G401 (cell line): ENCODE measurements at regions not wholly inside any gene's neighbourhood (a gene's known extent, or its start where the extent isn't known, plus 50 kb on each side); places are given as distances from the start of the nearest gene placed in this dataset.

Source experiments
- DNase-seq: peaks from one replicate; pipeline ENCODE4 v3.0.0-alpha.2; 2015; ENCODE audit warnings: low spot score
- in situ Hi-C: cut with HindIII; loops from 2 replicates; pipeline ENCODE4 v1.10.0; 2016; ENCODE audit warnings: low sequenced_read_pairs, mixed read lengths

- in situ Hi-C loops = no loop called here
- DNase-seq = no peak
Measured at GRCh38 chr20:48422242-48422960, 405.4 kb downstream of the PREX1 start.

DNA sequence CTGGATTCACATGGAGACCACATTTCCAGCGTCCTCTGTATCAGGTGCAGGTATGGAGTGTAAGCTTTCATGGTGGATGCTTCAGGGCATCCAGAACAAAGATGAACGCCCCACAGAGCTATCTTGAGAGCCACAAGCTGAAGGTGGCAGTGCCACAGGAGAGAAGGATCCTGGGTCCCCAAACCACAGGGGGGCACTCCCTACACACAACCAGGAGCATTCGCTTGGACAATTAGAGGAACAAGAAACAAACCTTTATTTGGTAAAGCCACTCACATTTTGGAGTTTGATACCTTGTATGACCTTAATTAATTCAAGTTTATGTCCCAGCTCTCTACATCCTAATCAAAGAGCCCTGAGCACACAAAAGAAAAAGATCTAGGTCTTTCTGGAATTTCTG lies 406.3 kb downstream of the PREX1 start:
- in situ Hi-C loops = no loop called here
- DNase-seq = no peak

- in situ Hi-C loops = no loop called here
Measured at GRCh38 chr20:48420176-48420575, 407.6 kb downstream of the PREX1 start.

DNA sequence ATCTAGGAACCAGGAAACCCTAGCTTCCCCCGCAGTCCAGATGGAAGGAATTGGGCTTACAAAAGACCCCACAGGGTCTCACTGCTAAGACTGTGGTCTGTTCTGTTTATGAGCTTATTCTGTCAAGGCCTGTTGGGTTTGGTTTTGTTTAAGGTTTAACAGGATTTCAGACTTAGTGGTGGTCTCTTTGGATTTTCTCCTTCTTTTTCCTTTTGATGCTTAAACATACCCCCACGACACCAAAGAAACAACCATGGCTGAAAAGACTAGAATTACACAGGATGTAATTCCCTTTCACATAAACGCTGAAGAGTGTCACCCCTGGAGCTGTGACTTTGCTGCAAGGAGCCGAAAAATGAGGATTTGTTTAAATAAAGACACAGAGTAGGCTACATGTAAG lies 408.6 kb downstream of the PREX1 start:
- in situ Hi-C loops = loop anchor here (10.0 kb wide), 1 partner anchor 206 kb away; no protein-coding TSS in a partner anchor
- no peak for DNase-seq

More at GRCh38 chr20:48420176-48420575, 407.6 kb downstream of the PREX1 start:
- DNase-seq = no peak

DNA sequence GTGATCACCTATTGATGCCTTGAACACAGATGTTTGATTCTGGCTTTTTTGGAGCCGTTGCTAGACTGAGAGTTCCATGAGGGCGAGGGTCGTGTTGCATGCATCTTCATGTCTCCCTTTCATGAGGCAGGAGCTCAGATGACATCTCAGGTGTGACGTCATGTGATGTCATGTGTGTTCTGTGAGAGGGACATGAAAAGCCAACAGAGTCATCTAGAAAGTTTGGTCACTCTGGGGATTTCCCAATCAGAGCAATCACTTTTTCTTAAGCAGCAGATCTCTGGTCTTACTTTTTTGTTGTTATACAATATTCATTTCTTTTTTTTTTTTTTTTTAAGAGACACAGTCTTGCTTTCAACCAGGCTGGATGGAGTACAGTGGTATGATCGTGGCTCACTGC lies 411.8 kb downstream of the PREX1 start:
- in situ Hi-C loops = loop anchor here (10.0 kb wide), 1 partner anchor 209 kb away; no protein-coding TSS in a partner anchor
- no peak for DNase-seq

- no peak for DNase-seq
- in situ Hi-C loops = loop anchor here (10.0 kb wide), 1 partner anchor 210 kb away; no protein-coding TSS in a partner anchor
Measured at GRCh38 chr20:48414786-48415185, 413.0 kb downstream of the PREX1 start.

DNA sequence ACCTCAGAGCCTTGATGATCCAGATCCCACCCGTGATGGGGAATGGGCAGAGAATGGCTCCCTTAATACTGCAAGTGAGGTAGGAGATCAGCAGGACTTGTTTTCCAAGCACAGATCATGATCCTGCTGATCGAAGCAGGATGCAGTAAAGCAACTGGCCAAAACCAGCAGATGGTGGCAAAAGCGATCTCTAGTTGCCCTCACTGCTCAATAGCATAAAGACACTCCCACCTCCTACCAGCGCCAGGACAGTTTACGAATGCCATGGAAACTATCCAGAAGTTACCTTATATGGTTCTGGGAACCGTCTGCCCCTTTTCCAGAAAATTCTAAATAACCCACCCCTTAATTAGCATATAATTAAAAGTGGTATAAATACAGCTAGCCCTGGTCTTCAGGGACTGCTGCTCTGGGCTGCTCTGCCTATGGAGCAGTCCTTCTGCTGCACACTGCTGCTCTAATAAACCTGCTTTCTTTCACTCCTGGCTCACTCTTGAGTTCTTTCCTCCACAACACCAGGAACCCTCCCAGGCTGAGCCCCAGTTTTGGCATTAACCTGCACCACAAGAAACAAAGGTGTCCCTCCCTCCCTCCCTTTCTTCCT lies 415.8 kb downstream of the PREX1 start:
- DNase-seq = peak; percentile 79
- in situ Hi-C loops = loop anchor here (10.0 kb wide), 1 partner anchor 213 kb away; no protein-coding TSS in a partner anchor

GRCh38 chr20:48411245-48411644 lies 416.6 kb downstream of the PREX1 start:
- no peak for DNase-seq
- in situ Hi-C loops = loop anchor here (10.0 kb wide), 1 partner anchor 214 kb away; no protein-coding TSS in a partner anchor

- in situ Hi-C loops = no loop called here
- DNase-seq = no peak
Measured at GRCh38 chr20:48409055-48409615, 418.7 kb downstream of the PREX1 start.

- in situ Hi-C loops = no loop called here
- no peak for DNase-seq
Measured at GRCh38 chr20:48407710-48408109, 420.1 kb downstream of the PREX1 start.

DNA sequence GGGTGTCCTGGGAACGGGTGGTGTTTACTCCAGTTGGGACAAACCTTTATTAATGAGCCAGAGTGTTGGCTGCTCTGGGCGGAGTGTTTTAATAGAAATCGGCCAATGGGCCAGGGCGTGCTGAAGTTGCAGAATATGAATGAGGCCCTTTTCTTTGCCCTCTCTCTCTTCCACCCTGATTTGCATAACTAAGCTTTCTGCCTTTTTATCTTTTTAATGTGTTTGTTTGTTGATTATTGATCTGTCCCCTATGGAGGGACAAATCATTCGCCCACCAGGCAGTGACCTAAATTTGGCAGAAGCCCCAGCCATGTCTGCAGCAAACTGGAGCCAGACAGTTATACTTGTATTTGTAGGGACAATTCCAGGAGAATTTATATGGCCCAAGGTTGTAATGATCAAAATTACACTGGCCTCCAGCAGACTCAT lies 420.9 kb downstream of the PREX1 start:
- in situ Hi-C loops = no loop called here
- peak; percentile 21 for DNase-seq

- no peak for DNase-seq
- in situ Hi-C loops = no loop called here
Measured at GRCh38 chr20:48406498-48406897, 421.3 kb downstream of the PREX1 start.

- DNase-seq = no peak
- in situ Hi-C loops = no loop called here
Measured at GRCh38 chr20:48405909-48406308, 421.9 kb downstream of the PREX1 start.

DNA sequence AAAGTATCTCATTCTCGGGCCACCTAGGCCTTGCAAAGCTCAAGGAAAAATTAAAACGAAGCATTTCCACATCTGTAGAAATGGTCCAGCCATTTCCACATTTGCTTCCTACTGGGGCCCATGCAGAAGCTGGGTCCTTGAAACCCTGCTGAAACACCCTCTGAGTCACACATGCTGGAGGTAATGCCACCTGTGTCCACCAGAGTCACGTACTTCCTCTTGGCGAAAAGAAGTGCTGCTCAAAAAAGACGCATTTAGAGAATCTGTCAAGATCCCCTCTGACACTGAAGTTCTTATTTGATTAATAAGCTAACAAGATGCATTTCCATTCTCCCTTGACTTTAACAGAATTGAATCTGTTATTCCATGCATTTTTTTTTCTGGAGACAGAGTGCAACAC lies 423.2 kb downstream of the PREX1 start:
- DNase-seq = no peak
- in situ Hi-C loops = no loop called here

- in situ Hi-C loops = no loop called here
Measured at GRCh38 chr20:48403167-48403761, 424.5 kb downstream of the PREX1 start.

DNA sequence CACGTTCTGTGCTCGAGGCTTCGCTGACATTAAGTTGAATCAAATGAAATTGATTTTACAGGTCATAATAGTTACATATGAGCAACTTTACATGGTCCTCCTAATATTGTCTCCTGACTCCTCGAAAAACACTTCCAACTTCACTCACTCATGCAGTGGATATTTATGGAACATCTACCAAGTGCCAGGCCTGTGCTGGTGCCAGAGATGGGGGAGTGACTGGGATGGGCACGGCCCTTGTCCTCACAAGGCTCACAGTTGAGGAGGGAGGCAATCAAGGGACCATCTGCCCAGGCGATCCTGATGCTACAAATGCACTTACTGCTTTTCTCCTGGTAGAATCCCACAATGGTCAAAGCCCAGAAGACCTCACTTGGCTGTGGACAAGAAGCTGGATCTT lies 426.4 kb downstream of the PREX1 start:
- in situ Hi-C loops = no loop called here
- DNase-seq = no peak

More at GRCh38 chr20:48403167-48403761, 424.5 kb downstream of the PREX1 start:
- no peak for DNase-seq

GRCh38 chr20:48400009-48400408 lies 427.8 kb downstream of the PREX1 start:
- DNase-seq = no peak
- in situ Hi-C loops = no loop called here

DNA sequence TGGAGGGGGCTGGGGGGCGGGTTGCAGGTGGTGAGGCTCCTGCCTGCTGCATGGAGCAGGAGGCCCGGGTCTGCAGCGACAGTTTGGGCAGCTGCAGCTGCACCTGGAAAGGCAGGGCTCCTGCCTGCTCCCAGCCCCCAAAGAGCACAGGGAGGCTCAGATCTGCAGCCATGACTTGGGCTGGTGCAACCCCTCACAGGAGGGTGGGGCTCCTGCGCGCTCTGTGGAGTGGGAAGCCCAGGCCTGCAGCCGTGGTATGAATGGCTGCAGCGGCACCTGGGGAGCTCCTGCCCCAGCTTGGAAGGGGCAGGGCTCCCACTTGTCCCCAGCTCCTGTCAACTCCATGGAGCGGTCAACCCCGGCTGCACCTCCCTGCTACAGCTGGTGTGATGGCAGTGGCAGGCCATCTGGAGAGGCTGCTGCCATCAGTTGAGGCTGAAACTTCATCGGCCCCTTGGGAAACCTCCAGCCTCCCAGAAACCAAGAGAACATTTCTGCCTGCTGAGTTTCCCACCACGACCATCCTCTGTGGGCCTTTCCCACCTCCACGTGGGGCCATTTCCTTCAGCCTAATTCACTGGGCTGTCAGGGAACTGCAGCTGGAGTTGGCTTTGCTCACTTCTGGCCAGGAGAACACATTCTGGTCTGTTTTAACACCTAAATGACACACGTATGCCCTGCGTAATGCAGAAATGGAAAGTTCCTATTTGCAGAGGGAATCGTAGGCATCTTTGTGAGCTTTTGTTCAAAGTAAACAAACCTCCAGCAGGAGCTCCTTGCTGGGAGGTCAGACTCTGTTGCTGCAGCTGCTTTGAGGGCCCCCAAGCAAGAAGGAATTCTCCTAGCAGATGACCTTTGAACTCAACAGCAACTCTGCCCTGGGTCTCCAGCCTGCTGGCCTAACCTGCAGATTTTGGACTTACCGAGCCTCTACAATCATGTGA lies 429.0 kb downstream of the PREX1 start:
- in situ Hi-C loops = no loop called here
- DNase-seq = no peak
